Erythroblast (primary cell): ENCODE measurements at regions not wholly inside any gene's neighbourhood (a gene's known extent, or its start where the extent isn't known, plus 50 kb on each side); places are given as distances from the start of the nearest gene placed in this dataset.

Experiments used
- GATA1 ChIP-seq: IDR thresholded peaks from 2 replicates; pipeline ENCODE4 v1.6.1; 2011; ENCODE audit warnings: low read depth, mild to moderate bottlenecking, control low read depth, low read length, moderate library complexity
- POLR2A ChIP-seq: IDR thresholded peaks from 2 replicates; pipeline ENCODE4 v1.6.1; 2011; ENCODE audit warnings: mild to moderate bottlenecking, low read length

DNA sequence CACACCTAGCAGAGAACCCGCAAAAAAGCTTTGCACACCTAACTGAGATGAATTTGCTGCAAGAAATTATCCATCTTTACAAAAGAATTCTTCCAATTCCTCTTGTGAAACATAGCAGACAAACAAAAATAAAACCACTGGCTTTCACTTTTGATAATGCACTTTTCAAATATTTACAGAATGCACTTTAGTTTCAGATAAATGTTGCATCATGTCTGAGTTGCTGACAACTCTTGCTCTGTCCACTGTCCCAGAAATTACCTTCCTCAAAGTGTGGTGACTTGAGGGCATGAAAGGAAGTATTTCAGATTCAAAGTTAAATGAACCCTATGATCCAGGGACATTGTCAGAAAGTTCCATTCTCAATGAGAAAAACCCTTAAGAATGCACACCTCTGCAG is 256.2 kb upstream of the PARD3B start:
- TF ChIP-seq POLR2A = no peak
- TF ChIP-seq GATA1 = no peak
